Lung (tissue), 11 donors: ENCODE measurements at regions not wholly inside any gene's neighbourhood (a gene's known extent, or its start where the extent isn't known, plus 50 kb on each side); places are given as distances from the start of the nearest gene placed in this dataset.
"Not testable (repeated sequence)": the region's sequence is repeated elsewhere in the genome, so short reads cannot be mapped to it uniquely, and the experiment has no call there.

Source experiments
- ATAC-seq: fragments of 200-7000 bp; cut with Tn5 transposase; one replicate; pipeline ENCODE4 v1.9.1; 2020; ENCODE audit warnings: moderate number of reproducible peaks; ENCODE audit not compliant: insufficient read depth, low FRiP score
- DNase-seq, 3 donors: peaks; one replicate each; pipeline ENCODE4 v3.0.0-alpha.2; 2013 to 2017
- H3K27ac ChIP-seq, 2 donors: one replicate each; pipeline ENCODE4 v1.5.1; 2013; ENCODE audit warnings: mild to moderate bottlenecking in 2 of 2, moderate library complexity in 2 of 2, control low read depth in 1 of 2, inconsistent platforms in 1 of 2, low read depth in 1 of 2, low read length in 1 of 2
- H3K27me3 ChIP-seq, 3 donors: one replicate each; pipeline ENCODE4 v1.5.1; 2013; ENCODE audit warnings: low read length in 2 of 3; ENCODE audit not compliant: control insufficient read depth in 3 of 3, insufficient read depth in 3 of 3
- H3K36me3 ChIP-seq, 4 donors: one replicate each; pipeline ENCODE4 v1.5.1; 2013; ENCODE audit warnings: low read length in 4 of 4, mild to moderate bottlenecking in 1 of 4, moderate library complexity in 1 of 4; ENCODE audit not compliant: control insufficient read depth in 4 of 4, insufficient read depth in 4 of 4
- H3K4me1 ChIP-seq, 5 donors: one replicate each; pipeline ENCODE4 v1.5.1; 2013; ENCODE audit warnings: low read length in 5 of 5, mild to moderate bottlenecking in 2 of 5, moderate library complexity in 1 of 5; ENCODE audit not compliant: control insufficient read depth in 5 of 5, insufficient read depth in 5 of 5
- H3K4me3 ChIP-seq: one replicate; pipeline ENCODE4 v1.5.1; 2013; ENCODE audit warnings: mild to moderate bottlenecking, control low read depth, moderate library complexity
- H3K9ac ChIP-seq, 2 donors: one replicate each; pipeline ENCODE4 v1.5.1; 2013; ENCODE audit warnings: low read length in 2 of 2, control low read depth in 1 of 2; ENCODE audit not compliant: insufficient read depth in 1 of 2
- H3K9me3 ChIP-seq, 4 donors: one replicate each; pipeline ENCODE4 v1.5.1; 2013; ENCODE audit warnings: low read length in 3 of 4, mild to moderate bottlenecking in 1 of 4, moderate library complexity in 1 of 4; ENCODE audit not compliant: control insufficient read depth in 4 of 4, insufficient read depth in 3 of 4
- CTCF ChIP-seq: IDR thresholded peaks from 2 replicates; pipeline ENCODE4 v1.5.1; 2012; ENCODE audit warnings: mild to moderate bottlenecking; ENCODE audit errors: control extremely low read depth, extremely low read depth
- WGBS, 2 donors: extraction: QIAGEN DNeasy Blood & Tissue Kit; methylation state at CpG; one replicate each; pipeline ENCODE4 v1.1.7; 2013; 5-methylcytosine and 5-hydroxymethylcytosine counted together
- donor health status: control.
- donor health status: control.
- donor health status: Bipolar disorder and iron deficiency.
- donor health status: healthy.
- donor health status: DM: yes; HTN: yes; CAD: no.

- Histone ChIP-seq H3K27me3 (no peaks in the 10 kb centered on the region), H3K9ac (no peak overlapping the region), H3K36me3 (no peaks in the 10 kb centered on the region), H3K4me3 (no peak overlapping the region), H3K9me3 (no peaks in the 10 kb centered on the region), H3K27ac (no peak overlapping the region), H3K4me1 (no peaks in the 10 kb centered on the region)
- TF ChIP-seq CTCF = no peak
- DNase-seq (no peak), ATAC-seq (no peak)
- 72 to 80% methylated on average over 3 of the region's 3 CpGs for WGBS, 2 donors
Observed at GRCh38 chr13:65500481-65500880, 1729.7 kb downstream of the PCDH9 start.

- H3K27me3 ChIP-seq = no peaks in the 10 kb centered on the region
- DNase-seq (no peak), ATAC-seq (no peak)
- H3K27ac ChIP-seq = no peak overlapping the region
- WGBS, 2 donors = 88 to 95% methylated on average over 1 of the region's 1 CpG
- H3K4me3 ChIP-seq = no peak overlapping the region
- no peak for TF ChIP-seq CTCF
- H3K4me1 ChIP-seq = no peaks in the 10 kb centered on the region
- H3K9me3 ChIP-seq = no peaks in the 10 kb centered on the region
- H3K9ac ChIP-seq = no peak overlapping the region
- no peaks in the 10 kb centered on the region for H3K36me3 ChIP-seq
Observed at GRCh38 chr13:65499256-65499655, 1730.9 kb downstream of the PCDH9 start.

DNA sequence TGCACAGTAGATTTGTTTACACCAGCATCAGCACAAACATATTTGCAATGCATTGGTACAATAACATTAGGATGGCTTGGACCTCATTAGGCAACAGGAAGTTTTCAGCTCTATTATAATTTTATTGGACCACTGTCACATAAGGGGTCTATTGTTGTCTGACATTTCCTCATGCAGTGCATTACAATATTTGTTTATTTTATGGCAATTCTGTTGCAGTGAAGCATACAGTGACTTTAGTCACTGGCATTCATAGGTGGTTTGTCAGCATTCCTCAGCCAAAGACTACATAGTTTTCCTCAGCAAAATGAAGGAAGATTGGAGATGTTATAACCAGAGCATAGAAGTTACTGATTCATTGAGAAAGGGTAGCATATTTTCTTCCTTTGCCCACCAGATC, 1732.9 kb downstream of the PCDH9 start:
- DNase-seq (no peak), ATAC-seq (no peak)
- no peak overlapping the region for H3K9ac ChIP-seq
- H3K4me3 ChIP-seq = no peak overlapping the region
- H3K4me1 ChIP-seq = no peaks in the 10 kb centered on the region
- no peak overlapping the region for H3K27ac ChIP-seq
- no peaks in the 10 kb centered on the region for H3K27me3 ChIP-seq
- TF ChIP-seq CTCF = no peak
- no peaks in the 10 kb centered on the region for H3K36me3 ChIP-seq
- H3K9me3 ChIP-seq = no peaks in the 10 kb centered on the region

DNA sequence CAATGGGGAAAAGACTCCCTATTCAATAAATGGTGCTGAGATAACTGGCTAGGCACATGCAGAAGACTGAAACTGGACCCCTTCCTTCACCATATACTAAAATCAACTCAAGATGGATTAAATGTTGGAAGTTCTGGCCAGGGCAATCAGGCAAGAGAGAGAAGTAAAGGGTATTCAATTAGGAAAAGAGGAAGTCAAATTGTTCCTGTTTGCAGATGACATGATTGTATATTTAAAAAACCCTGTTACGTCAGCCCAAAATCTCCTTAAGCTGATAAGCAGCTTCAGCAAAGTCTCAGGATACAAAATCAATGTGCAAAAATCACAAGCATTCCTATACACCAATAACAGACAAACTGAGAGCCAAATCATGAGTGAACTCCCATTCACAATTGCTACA, 1739.4 kb downstream of the PCDH9 start:
- H3K4me3 ChIP-seq, ATAC-seq, H3K27me3 ChIP-seq, H3K27ac ChIP-seq, H3K4me1 ChIP-seq, DNase-seq, H3K9ac ChIP-seq, H3K36me3 ChIP-seq, H3K9me3 ChIP-seq: not testable (repeated sequence)
- 34 to 44% methylated on average over 1 of the region's 1 CpG for WGBS, 2 donors
